Colonic mucosa (tissue), 4 donors: ENCODE measurements at regions not wholly inside any gene's neighbourhood (a gene's known extent, or its start where the extent isn't known, plus 50 kb on each side); places are given as distances from the start of the nearest gene placed in this dataset.

Experiments
- DNase-seq: peaks from one replicate; pipeline ENCODE4 v3.0.0-alpha.2; 2020
- H3K27ac ChIP-seq: fragments of 200-600 bp; one replicate; pipeline ENCODE4 v1.8.0; 2021
- H3K27me3 ChIP-seq: fragments of 200-600 bp; one replicate; pipeline ENCODE4 v1.8.0; 2021
- H3K36me3 ChIP-seq: fragments of 200-600 bp; one replicate; pipeline ENCODE4 v1.8.0; 2021
- H3K4me1 ChIP-seq: fragments of 200-600 bp; one replicate; pipeline ENCODE4 v1.8.0; 2021; ENCODE audit warnings: mild to moderate bottlenecking
- H3K4me3 ChIP-seq: fragments of 200-600 bp; one replicate; pipeline ENCODE4 v1.8.0; 2021
- H3K9ac ChIP-seq, 2 donors: one replicate each; pipeline ENCODE4 v1.7.0; 2013; ENCODE audit warnings: control low read depth in 2 of 2, low read depth in 2 of 2, low read length in 2 of 2
- H3K9me3 ChIP-seq: fragments of 200-600 bp; one replicate; pipeline ENCODE4 v1.8.0; 2021
- CTCF ChIP-seq: fragments of 200-600 bp; IDR thresholded peaks from one replicate; pipeline ENCODE4 v1.8.0; 2022; ENCODE audit warnings: antibody characterized with exemption, mild to moderate bottlenecking
- intact Hi-C: fragments of 100-400 bp; cut with DNase I; formaldehyde crosslinking; loops from one replicate; pipeline ENCODE4 v1.14.1; 2022
- donor health status: healthy.
- donor health status: DM: no; HTN: no; CAD: no.
- donor health status: DM: no; HTN: no; CAD: no.

- Histone ChIP-seq H3K4me3 (no peak overlapping the region), H3K4me1 (no peaks in the 10 kb centered on the region), H3K9ac (no peak overlapping the region), H3K27me3 (no peaks in the 10 kb centered on the region), H3K36me3 (no peaks in the 10 kb centered on the region), H3K9me3 (no peaks in the 10 kb centered on the region), H3K27ac (no peak overlapping the region)
- no peak for TF ChIP-seq CTCF
- DNase-seq, result no peak
- intact Hi-C loops, result no loop called here
These were observed 194.9 kb upstream of the TPK1 start for GRCh38 chr7:145030754-145031153.

GRCh38 chr7:145020454-145020853, 184.6 kb upstream of the TPK1 start:
- no peak for TF ChIP-seq CTCF

GRCh38 chr7:145016068-145016467, 180.2 kb upstream of the TPK1 start:
- H3K9ac ChIP-seq, result no peak overlapping the region
- intact Hi-C loops, result no loop called here
- H3K27ac ChIP-seq, result no peak overlapping the region
- TF ChIP-seq CTCF, result no peak
- DNase-seq, result no peak
- H3K4me3 ChIP-seq, result no peak overlapping the region
- no peaks in the 10 kb centered on the region for H3K36me3 ChIP-seq
- no peaks in the 10 kb centered on the region for H3K4me1 ChIP-seq
- no peaks in the 10 kb centered on the region for H3K27me3 ChIP-seq
- no peaks in the 10 kb centered on the region for H3K9me3 ChIP-seq

More at GRCh38 chr7:145020454-145020853, 184.6 kb upstream of the TPK1 start:
- DNase-seq, result no peak
- Histone ChIP-seq H3K9ac (no peak overlapping the region), H3K27me3 (no peaks in the 10 kb centered on the region), H3K36me3 (no peaks in the 10 kb centered on the region), H3K4me3 (no peak overlapping the region), H3K4me1 (no peaks in the 10 kb centered on the region), H3K27ac (no peak overlapping the region), H3K9me3 (no peaks in the 10 kb centered on the region)
- intact Hi-C loops, result no loop called here

GRCh38 chr7:145009876-145010275, 174.0 kb upstream of the TPK1 start:
- Histone ChIP-seq H3K4me3 (no peak overlapping the region), H3K4me1 (no peaks in the 10 kb centered on the region), H3K9me3 (no peaks in the 10 kb centered on the region), H3K27ac (no peak overlapping the region), H3K27me3 (no peaks in the 10 kb centered on the region), H3K9ac (no peak overlapping the region), H3K36me3 (no peaks in the 10 kb centered on the region)
- TF ChIP-seq CTCF, result no peak
- intact Hi-C loops, result no loop called here
- no peak for DNase-seq

- H3K27me3 ChIP-seq, result no peaks in the 10 kb centered on the region
- no peak overlapping the region for H3K27ac ChIP-seq
- TF ChIP-seq CTCF, result no peak
- intact Hi-C loops, result no loop called here
- no peaks in the 10 kb centered on the region for H3K9me3 ChIP-seq
- no peaks in the 10 kb centered on the region for H3K36me3 ChIP-seq
- no peaks in the 10 kb centered on the region for H3K4me1 ChIP-seq
- no peak overlapping the region for H3K4me3 ChIP-seq
- no peak for DNase-seq
- no peak overlapping the region for H3K9ac ChIP-seq
These were observed 169.7 kb upstream of the TPK1 start for GRCh38 chr7:145005601-145006000.

- DNase-seq, result no peak
- TF ChIP-seq CTCF, result no peak
- intact Hi-C loops, result no loop called here
- no peak overlapping the region for H3K9ac ChIP-seq
- H3K36me3 ChIP-seq, result no peaks in the 10 kb centered on the region
- H3K27ac ChIP-seq, result no peak overlapping the region
- no peaks in the 10 kb centered on the region for H3K4me1 ChIP-seq
- H3K9me3 ChIP-seq, result no peaks in the 10 kb centered on the region
- H3K4me3 ChIP-seq, result no peak overlapping the region
- no peaks in the 10 kb centered on the region for H3K27me3 ChIP-seq
These were observed 161.7 kb upstream of the TPK1 start for GRCh38 chr7:144997512-144997911.
